Activated CD4-positive, alpha-beta T cell treated with anti-CD3 and anti-CD28 coated beads, Interleukin-2, amount 50 U/mL, for 16 hours (primary cell): ENCODE measurements at regions not wholly inside any gene's neighbourhood (a gene's known extent, or its start where the extent isn't known, plus 50 kb on each side); places are given as distances from the start of the nearest gene placed in this dataset.
"Not testable (repeated sequence)": the region's sequence is repeated elsewhere in the genome, so short reads cannot be mapped to it uniquely, and the experiment has no call there.

Source experiments
- DNase-seq: peaks from one replicate; pipeline ENCODE4 v3.0.0-alpha.2; 2020

DNA sequence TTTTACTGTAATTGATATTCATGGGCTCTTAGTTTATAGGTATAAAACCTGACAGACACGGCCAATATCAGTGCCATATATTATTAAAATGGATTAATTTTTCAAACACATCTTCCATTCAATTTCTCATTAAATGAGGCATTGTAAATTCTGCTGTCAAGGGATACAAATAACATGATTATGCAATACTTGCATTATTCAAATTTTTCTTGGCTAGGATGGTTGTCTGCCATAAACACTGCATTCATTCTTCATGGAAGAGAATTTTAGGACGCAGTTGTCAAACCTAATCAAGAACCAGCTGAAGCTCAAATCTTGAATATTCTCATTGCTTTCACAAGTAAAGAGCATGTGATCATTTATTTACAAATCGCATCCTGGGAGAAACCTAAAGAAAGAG is 255.6 kb downstream of the RDH14 start:
- DNase-seq, result no peak

DNA sequence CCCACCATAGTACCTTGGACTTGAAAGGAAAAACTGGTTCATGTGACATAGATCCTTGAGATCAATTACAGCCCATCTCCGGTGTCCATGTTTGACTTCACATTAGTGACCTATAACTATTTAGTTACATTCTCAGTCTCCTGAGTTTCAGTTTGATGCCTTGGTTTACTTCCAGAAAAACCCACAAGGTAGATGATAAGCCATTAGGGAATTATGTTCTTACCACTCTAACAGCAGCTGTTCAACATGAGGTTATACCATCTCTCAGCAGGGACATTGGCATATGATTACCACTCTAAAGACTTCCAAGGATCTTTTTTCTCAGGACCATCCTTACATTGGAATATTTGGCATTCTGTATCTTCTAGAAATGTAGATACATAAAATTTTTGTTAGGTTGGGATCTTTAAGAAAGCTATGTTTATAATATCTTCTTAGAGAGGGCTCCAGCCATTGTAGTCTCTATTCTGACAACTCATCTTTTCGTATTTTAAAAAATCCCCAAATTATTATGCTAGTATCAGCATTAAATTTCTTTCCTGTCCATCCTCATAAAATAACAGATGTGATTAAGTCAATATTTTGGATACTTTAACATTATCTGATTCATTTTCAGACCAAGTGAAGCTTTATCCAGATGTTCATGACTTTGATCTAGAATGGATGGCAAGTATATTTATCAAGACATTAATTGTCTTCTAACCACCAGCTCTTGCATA is 258.9 kb downstream of the RDH14 start:
- DNase-seq, result no peak

DNA sequence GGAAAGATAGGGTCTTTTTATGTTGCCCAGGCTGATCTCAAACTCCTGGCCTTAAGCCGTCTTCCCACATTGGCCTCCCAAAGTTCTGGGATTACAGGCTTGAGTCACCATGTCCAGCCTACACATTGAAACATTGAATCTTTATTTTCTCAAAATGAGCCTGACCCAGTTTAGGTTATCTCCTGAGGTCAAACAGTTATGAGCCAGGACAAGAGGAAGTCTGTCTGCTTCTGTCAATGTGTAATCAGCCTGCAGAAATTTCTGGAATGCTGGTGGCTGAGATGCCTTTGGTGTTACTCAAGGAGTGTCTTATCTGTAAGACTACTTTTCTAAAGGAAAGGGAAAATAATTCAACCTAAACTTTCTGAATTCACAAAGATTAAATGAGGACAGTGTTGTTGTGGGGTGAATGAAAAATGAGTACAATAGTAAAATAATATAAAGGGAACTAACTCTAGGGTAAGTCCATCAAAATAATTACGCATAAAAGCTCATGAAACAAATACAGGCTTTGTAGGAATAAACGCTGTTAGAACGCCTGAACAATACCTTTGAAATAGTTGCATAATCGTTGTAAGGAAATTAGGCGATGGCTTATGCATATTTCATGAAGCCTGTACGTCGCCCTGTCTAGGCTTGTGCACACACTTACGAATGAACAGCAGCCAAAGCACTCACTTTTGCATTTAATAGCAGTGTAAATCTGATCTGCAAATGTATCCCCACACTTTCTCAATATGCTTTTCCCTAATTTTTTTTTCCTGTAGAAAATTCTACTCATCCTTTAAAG is 260.8 kb downstream of the RDH14 start:
- no peak for DNase-seq

GRCh38 chr2:18297534-18298058 is 262.9 kb downstream of the RDH14 start:
- no peak for DNase-seq

DNA sequence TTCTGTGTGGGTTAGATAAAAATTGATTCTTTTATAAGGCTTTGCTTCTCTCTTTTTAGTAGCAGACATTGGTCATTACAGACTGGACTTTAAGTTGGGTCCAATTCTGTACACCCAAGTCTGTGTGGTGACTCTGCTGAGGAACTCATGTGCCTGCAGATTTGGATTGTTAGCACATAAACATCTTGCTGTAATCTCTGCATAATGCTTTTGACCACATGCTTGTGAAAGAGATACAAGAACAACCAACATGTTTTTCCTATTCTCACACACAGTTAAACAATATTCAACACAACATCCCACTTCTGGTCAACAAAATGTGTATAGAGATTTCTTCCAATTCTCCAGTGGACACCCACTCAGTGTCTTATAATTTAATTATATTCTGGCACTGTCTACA is 270.1 kb downstream of the RDH14 start:
- no peak for DNase-seq

DNA sequence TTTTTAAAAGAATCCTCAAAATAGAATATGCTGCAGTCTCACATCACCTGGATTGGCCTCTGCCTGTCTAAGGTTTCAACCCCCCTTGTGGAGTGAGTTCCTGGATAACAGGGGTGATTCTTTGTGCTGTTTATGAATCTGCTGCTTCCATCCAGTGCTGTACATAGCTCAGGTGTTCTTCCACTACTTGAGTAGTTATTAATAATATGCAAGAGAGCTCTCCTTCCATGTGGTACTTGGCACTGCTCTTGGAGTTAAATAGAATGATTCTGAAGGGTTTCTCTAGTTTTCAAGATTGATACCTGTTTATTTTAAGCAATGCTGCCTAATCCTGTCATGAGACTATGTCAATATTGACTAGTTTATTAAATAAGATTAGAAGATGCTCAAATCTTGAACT is 273.6 kb downstream of the RDH14 start:
- DNase-seq, result no peak

GRCh38 chr2:18284331-18284730 is 276.1 kb downstream of the RDH14 start:
- DNase-seq, result no peak

DNA sequence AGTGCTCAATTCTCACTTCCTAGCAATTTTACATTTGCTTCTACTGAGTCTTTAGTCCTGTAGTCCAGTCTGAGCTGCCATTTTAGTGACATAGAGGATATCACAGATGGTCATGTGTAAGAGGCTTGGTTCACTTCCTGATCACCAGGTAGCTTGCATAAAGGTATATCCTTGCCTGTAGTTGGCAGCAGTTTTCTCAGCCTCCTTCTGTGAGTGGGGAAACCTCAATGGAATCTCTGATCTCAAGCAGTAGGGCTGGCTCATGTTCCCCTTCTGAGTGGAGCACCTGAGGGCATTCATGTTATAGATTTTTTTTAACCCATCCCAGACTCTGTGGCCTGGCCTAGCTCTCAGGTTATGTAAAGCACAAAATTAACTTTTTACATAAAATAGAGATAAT is 278.4 kb downstream of the RDH14 start:
- DNase-seq, result no peak

DNA sequence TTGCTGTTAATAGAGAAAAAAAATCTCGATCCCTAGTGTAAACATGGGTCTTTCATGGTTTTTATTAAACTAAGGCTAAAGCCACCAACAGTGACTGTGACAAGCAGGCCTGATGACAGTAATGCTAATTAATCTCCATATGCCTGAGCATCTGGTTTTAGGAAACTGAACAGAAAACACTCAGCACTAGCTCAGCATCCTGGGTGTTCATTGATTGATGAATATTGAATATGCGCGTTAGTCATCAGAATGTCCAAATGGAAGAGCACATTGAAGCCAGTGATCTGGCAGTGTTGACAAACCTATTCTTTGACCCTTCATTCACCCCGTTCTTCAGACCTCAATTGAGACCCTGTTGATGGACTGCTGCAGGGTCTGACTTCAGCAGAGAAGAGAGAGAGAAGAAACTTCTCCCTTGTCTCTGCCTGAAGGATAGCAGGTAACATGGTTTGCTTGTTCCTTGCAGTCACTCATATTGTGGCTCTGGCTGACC is 283.8 kb downstream of the RDH14 start:
- DNase-seq, result no peak

- DNase-seq, result no peak
Observed at GRCh38 chr2:18273205-18273604, 287.2 kb downstream of the RDH14 start.

DNA sequence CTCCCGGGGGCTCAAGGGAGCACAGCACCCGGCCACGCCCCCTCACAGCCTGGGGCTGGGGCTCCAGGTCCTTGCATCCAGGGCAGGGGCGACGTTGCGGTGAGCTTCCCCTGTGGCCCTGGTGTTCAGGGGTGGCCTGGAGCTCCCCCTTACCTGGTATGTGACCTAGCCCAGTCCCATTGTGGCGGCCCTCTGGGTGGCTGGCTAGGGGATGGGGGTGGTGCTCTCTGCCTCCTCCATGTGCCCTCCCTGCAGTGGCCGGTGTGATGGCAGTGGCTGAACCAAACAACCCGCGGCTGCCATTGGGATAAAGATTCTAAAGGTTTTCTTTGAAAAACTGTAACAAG is 288.3 kb downstream of the RDH14 start:
- no peak for DNase-seq

GRCh38 chr2:18271370-18272147 is 288.9 kb downstream of the RDH14 start:
- DNase-seq, result no peak

DNA sequence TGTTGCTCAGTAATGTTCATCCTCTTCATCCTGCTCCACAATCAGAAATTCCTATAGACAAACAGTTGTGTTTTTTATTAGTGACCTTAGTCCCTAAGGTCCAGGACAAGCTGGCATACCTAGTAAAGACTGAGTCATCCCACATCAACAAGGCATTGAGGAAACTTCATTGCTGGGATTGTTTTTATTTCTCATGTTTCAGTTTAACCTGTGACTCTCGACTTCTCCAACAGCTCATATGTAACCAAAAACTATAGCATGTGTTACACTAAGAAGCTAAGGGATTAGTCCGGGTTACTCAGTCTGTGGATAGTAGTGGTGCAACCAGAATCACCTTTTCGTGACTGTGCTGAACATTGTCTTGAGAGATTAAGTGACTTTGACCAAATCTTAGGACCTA is 292.1 kb downstream of the RDH14 start:
- no peak for DNase-seq

DNA sequence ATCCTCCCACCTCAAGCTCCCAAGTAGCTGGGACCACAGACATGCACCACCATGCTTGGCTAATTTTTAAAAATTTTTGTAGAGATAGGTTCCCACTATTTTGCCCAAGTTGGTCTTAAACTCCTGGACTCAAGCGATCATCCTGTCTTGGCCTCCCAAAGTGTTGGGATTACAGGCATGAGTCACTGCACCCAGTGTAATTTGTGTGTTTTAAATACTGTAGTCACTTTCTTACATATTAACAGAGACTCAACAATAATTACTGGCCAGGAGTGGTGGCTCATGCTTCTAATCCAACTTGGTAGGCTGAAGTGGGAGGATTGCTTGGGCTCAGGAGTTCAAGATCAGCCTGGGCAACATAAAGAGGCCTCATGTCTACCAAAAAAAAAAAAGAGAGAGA is 293.0 kb downstream of the RDH14 start:
- no peak for DNase-seq

DNA sequence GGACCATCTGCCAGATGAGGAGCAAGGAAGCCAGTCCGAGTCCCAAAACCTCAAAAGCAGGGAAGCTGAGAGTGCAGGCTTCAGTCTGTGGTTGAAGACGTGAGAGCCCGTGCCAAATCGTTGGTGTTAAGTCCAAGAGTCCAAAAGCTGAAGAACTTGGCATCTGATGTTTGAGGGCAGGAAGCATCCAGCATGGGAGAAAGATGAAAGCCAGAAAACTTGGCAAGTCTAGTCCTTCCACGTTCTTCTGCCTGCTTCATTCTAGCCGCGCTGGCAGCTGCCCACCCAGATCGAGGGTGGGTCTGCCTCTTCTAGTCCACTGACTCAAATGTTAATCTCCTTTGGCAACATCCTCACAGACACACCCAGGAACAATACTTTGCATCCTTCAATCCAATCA is 293.8 kb downstream of the RDH14 start:
- DNase-seq, result not testable (repeated sequence)

DNA sequence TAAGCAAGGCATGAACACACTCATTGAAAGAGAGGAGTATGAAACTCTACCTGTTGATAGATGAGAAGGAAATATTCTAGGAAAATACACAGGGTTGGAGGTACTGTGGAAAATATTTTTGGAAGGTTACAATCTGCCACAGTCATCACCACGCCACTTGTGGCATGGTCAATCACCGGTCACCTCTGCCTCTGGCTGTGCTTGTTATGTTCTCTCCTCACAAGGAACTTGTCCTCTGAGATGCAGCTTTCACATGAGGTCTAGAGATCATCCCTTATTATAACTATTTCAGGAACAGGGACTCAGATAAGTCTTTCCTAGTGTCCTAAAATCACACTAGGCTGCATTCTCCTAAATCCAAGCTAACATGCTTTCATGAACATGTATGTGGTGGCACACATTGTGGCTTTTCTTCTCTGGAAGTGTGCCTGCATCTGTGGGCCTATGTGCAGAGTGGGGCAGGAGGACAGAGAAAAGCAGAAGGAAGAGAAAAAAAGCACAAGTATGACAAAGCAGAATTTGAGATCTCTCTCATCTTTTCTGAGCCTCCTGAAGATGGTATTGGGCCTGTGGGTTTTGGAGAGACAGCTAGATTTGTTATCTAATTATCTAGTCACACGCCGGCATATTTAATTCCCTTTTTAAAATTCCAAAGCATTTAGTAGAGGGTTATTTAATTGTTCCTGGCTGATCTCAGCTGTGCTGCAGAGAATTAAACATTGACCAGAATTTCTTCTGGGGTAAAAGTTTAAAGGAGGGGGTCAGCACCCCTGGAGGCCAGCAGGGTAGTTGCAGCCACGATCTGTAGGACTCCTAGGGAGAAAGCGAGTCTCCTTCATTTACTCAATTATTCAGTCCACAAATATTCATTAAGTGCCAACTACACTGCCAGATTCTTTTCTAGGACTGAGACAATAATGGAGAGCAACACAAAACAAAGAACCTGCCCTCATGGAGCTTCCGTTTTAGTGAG is 294.6 kb downstream of the RDH14 start:
- no peak for DNase-seq

- DNase-seq, result no peak
Observed at GRCh38 chr2:18262601-18263000, 297.9 kb downstream of the RDH14 start.

DNA sequence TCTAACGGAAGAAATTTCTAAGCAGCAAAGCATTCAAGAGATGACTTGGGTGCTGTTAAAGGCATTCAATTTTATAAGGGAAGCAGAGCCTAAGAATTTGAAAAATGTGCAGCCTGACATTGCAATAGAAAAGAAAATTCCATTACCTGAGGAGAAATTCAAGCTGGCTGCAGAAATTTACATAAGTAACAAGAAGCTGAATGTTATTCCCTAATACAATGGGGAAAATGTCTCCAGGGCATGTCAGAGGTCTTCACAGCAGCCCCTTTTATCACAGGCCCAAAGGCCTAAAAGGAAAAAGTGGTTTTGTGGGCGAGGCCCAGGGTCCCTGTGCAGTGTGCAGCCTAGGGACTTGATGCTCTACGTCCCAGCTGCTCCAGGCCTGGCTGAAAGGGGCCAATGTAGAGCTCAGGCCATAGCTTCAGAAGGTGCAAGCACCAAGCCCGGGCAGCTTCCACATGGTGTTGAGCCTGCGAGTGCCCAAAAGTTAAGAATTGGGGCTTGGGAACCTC is 306.7 kb downstream of the RDH14 start:
- no peak for DNase-seq

DNA sequence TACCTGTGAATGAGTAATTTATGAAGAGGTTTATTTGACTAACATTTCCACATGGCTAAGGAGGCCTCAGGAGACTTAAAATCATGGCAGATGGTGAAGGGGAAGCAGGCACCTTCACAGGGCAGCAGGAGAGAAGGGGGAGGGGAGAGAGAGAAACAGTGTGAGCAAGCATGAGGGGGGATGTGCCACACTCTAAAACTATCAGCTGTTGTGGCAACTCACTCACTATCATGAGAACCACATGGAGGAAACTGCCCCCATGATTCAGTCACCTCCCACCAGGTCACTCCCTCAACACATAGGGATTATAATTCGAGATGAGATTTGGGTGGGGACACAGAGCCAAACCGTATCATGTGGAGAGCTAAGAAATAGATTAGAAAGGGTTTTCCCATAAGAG is 309.0 kb downstream of the RDH14 start:
- no peak for DNase-seq

GRCh38 chr2:18247282-18248110 is 313.0 kb downstream of the RDH14 start:
- DNase-seq, result no peak

GRCh38 chr2:18245375-18245774 is 315.1 kb downstream of the RDH14 start:
- no peak for DNase-seq
